HUES48 (cell line): ENCODE measurements at regions not wholly inside any gene's neighbourhood (a gene's known extent, or its start where the extent isn't known, plus 50 kb on each side); places are given as distances from the start of the nearest gene placed in this dataset.

ENCODE experiments used
- H3K27ac ChIP-seq: one replicate; pipeline ENCODE4 v1.7.0; 2013; ENCODE audit warnings: low read depth, low read length, inconsistent platforms
- H3K27me3 ChIP-seq: 2 replicates; pipeline ENCODE4 v1.6.1; 2013; ENCODE audit warnings: mild to moderate bottlenecking, low read length; ENCODE audit not compliant: control insufficient read depth, insufficient read depth
- H3K36me3 ChIP-seq: 2 replicates; pipeline ENCODE4 v1.6.1; 2013; ENCODE audit warnings: low read length; ENCODE audit not compliant: control insufficient read depth, insufficient read depth
- H3K4me1 ChIP-seq: 2 replicates; pipeline ENCODE4 v1.6.1; 2013; ENCODE audit warnings: mild to moderate bottlenecking, low read length; ENCODE audit not compliant: control insufficient read depth, insufficient read depth
- H3K4me3 ChIP-seq: 2 replicates; pipeline ENCODE4 v1.5.1; 2013; ENCODE audit warnings: mild to moderate bottlenecking, low read depth, low read length
- H3K9ac ChIP-seq: 2 replicates; pipeline ENCODE4 v1.6.1; 2013; ENCODE audit warnings: mild to moderate bottlenecking, low read depth, low read length, moderate library complexity
- H3K9me3 ChIP-seq: 2 replicates; pipeline ENCODE4 v1.6.1; 2013; ENCODE audit warnings: low read length; ENCODE audit not compliant: control insufficient read depth, insufficient read depth

DNA sequence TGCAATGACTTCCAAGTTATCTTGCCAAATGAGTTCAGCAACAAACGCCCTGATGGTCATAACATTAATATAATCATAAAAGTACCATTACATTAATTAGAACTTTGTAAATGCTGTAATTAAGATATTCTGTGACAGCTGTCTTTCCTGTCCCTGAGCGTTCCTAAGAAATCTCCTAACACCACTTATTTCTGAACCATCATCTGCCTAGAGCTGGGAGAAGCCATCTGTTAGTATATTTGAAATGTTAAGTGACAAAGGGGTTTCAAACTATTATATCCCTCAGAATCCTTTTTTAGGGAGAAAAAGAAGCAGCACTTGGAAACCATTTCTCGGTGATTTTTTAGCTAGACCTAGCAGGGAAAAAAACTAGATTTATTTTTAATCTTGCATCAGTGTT, 657.5 kb downstream of the FAM181B start:
- H3K4me1 ChIP-seq = peaks cover 23% of the 10 kb centered on the region
- H3K27me3 ChIP-seq = no peaks in the 10 kb centered on the region
- H3K27ac ChIP-seq = no peak overlapping the region
- no peaks in the 10 kb centered on the region for H3K36me3 ChIP-seq
- no peak overlapping the region for H3K9ac ChIP-seq
- no peak overlapping the region for H3K4me3 ChIP-seq
- no peaks in the 10 kb centered on the region for H3K9me3 ChIP-seq

- Histone ChIP-seq H3K27ac (no peak overlapping the region), H3K4me3 (no peak overlapping the region), H3K36me3 (no peaks in the 10 kb centered on the region), H3K9ac (no peak overlapping the region), H3K27me3 (no peaks in the 10 kb centered on the region), H3K4me1 (no peaks in the 10 kb centered on the region), H3K9me3 (no peaks in the 10 kb centered on the region)
These were observed 674.2 kb downstream of the FAM181B start for GRCh38 chr11:82059505-82059904.

GRCh38 chr11:82056450-82056849, 677.2 kb downstream of the FAM181B start:
- Histone ChIP-seq H3K27ac (no peak overlapping the region), H3K36me3 (no peaks in the 10 kb centered on the region), H3K4me3 (no peak overlapping the region), H3K9me3 (no peaks in the 10 kb centered on the region), H3K9ac (no peak overlapping the region), H3K27me3 (no peaks in the 10 kb centered on the region), H3K4me1 (no peaks in the 10 kb centered on the region)

- no peak overlapping the region for H3K9ac ChIP-seq
- no peaks in the 10 kb centered on the region for H3K9me3 ChIP-seq
- H3K27me3 ChIP-seq = no peaks in the 10 kb centered on the region
- H3K4me1 ChIP-seq = no peaks in the 10 kb centered on the region
- no peak overlapping the region for H3K4me3 ChIP-seq
- H3K27ac ChIP-seq = no peak overlapping the region
- no peaks in the 10 kb centered on the region for H3K36me3 ChIP-seq
These were observed 684.5 kb downstream of the FAM181B start for GRCh38 chr11:82049199-82049598.

- no peaks in the 10 kb centered on the region for H3K4me1 ChIP-seq
These were observed 686.5 kb downstream of the FAM181B start for GRCh38 chr11:82047200-82047599.

GRCh38 chr11:82046778-82047177, 686.9 kb downstream of the FAM181B start:
- Histone ChIP-seq H3K27ac (no peak overlapping the region), H3K4me1 (no peaks in the 10 kb centered on the region), H3K4me3 (no peak overlapping the region), H3K36me3 (no peaks in the 10 kb centered on the region), H3K9ac (no peak overlapping the region), H3K27me3 (no peaks in the 10 kb centered on the region), H3K9me3 (no peaks in the 10 kb centered on the region)

More at GRCh38 chr11:82047200-82047599, 686.5 kb downstream of the FAM181B start:
- Histone ChIP-seq H3K9ac (no peak overlapping the region), H3K27ac (no peak overlapping the region), H3K36me3 (no peaks in the 10 kb centered on the region), H3K27me3 (no peaks in the 10 kb centered on the region), H3K4me3 (no peak overlapping the region), H3K9me3 (no peaks in the 10 kb centered on the region)

- Histone ChIP-seq H3K9ac (no peak overlapping the region), H3K4me3 (no peak overlapping the region), H3K27ac (no peak overlapping the region), H3K4me1 (no peaks in the 10 kb centered on the region), H3K36me3 (no peaks in the 10 kb centered on the region), H3K27me3 (no peaks in the 10 kb centered on the region), H3K9me3 (no peaks in the 10 kb centered on the region)
These were observed 687.8 kb downstream of the FAM181B start for GRCh38 chr11:82045748-82046457.

GRCh38 chr11:82043316-82043715, 690.3 kb downstream of the FAM181B start:
- Histone ChIP-seq H3K4me1 (no peaks in the 10 kb centered on the region), H3K9ac (no peak overlapping the region), H3K4me3 (no peak overlapping the region), H3K27ac (no peak overlapping the region), H3K36me3 (no peaks in the 10 kb centered on the region), H3K27me3 (no peaks in the 10 kb centered on the region), H3K9me3 (no peaks in the 10 kb centered on the region)

- no peaks in the 10 kb centered on the region for H3K36me3 ChIP-seq
- no peak overlapping the region for H3K4me3 ChIP-seq
- no peak overlapping the region for H3K27ac ChIP-seq
- no peaks in the 10 kb centered on the region for H3K4me1 ChIP-seq
- no peak overlapping the region for H3K9ac ChIP-seq
- H3K27me3 ChIP-seq = no peaks in the 10 kb centered on the region
- no peaks in the 10 kb centered on the region for H3K9me3 ChIP-seq
These were observed 691.9 kb downstream of the FAM181B start for GRCh38 chr11:82041764-82042163.

GRCh38 chr11:82038154-82038553, 695.5 kb downstream of the FAM181B start:
- Histone ChIP-seq H3K9me3 (no peaks in the 10 kb centered on the region), H3K4me3 (no peak overlapping the region), H3K27me3 (no peaks in the 10 kb centered on the region), H3K36me3 (no peaks in the 10 kb centered on the region), H3K4me1 (no peaks in the 10 kb centered on the region), H3K27ac (no peak overlapping the region), H3K9ac (no peak overlapping the region)

DNA sequence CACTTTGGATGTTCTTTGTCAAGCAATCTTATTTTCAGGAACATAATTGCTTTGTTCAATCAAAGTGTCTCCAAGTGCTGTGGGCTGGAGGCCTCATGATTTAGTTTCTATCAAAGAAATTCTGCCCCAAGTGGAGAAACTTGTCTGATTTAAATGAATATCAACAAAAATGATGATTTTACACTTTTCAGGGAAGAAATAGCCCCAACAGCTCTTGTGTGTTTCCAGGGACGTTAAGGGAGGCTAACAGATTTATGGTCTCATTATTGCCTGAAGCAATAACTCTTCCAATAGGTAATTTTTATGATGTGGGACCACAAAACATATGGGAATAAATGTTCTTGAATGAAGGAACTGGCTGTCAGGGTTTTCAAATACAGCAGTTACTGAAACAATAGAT, 699.1 kb downstream of the FAM181B start:
- Histone ChIP-seq H3K27me3 (no peaks in the 10 kb centered on the region), H3K4me3 (no peak overlapping the region), H3K9ac (no peak overlapping the region), H3K27ac (no peak overlapping the region), H3K4me1 (peaks cover 8% of the 10 kb centered on the region; the same call in 1 of the 2 replicates), H3K36me3 (no peaks in the 10 kb centered on the region), H3K9me3 (no peaks in the 10 kb centered on the region)
